ENCODE measurements at regions not wholly inside any gene's neighbourhood (a gene's known extent, or its start where the extent isn't known, plus 50 kb on each side); places are given as distances from the start of the nearest gene placed in this dataset.
"Not testable (repeated sequence)": the region's sequence is repeated elsewhere in the genome, so short reads cannot be mapped to it uniquely, and the experiment has no call there.

GRCh38 chr10:46215426-46215825, 71.4 kb upstream of the ANTXRL start:
- TF ChIP-seq POLR2A (IDR thresholded peaks at IDR 0.05; ENCODE audit: low read depth, low read length), result no peak
- FAIRE-seq, result no peak
- DNase-seq (ENCODE audit: insufficient read length, low spot score), result no peak

GRCh38 chr10:46216003-46216634, 70.7 kb upstream of the ANTXRL start:
- no peak for DNase-seq (ENCODE audit: insufficient read length, low spot score)
- FAIRE-seq, result no peak
- no peak for TF ChIP-seq TAF1 (IDR thresholded peaks at IDR 0.05; ENCODE audit: low read depth, low read length)
- no peak for TF ChIP-seq SPI1 (IDR thresholded peaks at IDR 0.05; ENCODE audit: low read depth, low read length)
- TF ChIP-seq POLR2A (IDR thresholded peaks at IDR 0.05; ENCODE audit: low read depth, low read length), result no peak
- no peak for TF ChIP-seq POU2F2 (IDR thresholded peaks at IDR 0.05; ENCODE audit: low read depth, low read length)
- TF ChIP-seq POLR2AphosphoS5 (IDR thresholded peaks at IDR 0.05; ENCODE audit: low read depth, low read length), result no peak
- TF ChIP-seq PAX5 (IDR thresholded peaks at IDR 0.05; ENCODE audit: insufficient read depth, low read length, severe bottlenecking), result no peak

- no peak for FAIRE-seq
Observed at GRCh38 chr10:46216836-46217751, 69.7 kb upstream of the ANTXRL start.

GRCh38 chr10:46217752-46218453, 68.9 kb upstream of the ANTXRL start:
- no peak for DNase-seq (ENCODE audit: insufficient read length, low spot score)
- no peak for FAIRE-seq
- no peak for TF ChIP-seq POLR2AphosphoS5 (IDR thresholded peaks at IDR 0.05; ENCODE audit: low read depth, low read length)
- no peak for TF ChIP-seq PAX5 (IDR thresholded peaks at IDR 0.05; ENCODE audit: insufficient read depth, low read length, severe bottlenecking)
- TF ChIP-seq POLR2A (IDR thresholded peaks at IDR 0.05; ENCODE audit: low read depth, low read length), result no peak
- TF ChIP-seq POU2F2 (IDR thresholded peaks at IDR 0.05; ENCODE audit: low read depth, low read length), result no peak
- TF ChIP-seq TAF1 (IDR thresholded peaks at IDR 0.05; ENCODE audit: low read depth, low read length), result no peak
- TF ChIP-seq SPI1 (IDR thresholded peaks at IDR 0.05; ENCODE audit: low read depth, low read length), result no peak

More at GRCh38 chr10:46216836-46217751, 69.7 kb upstream of the ANTXRL start:
- no peak for TF ChIP-seq POLR2A (IDR thresholded peaks at IDR 0.05; ENCODE audit: low read depth, low read length)
- no peak for TF ChIP-seq TAF1 (IDR thresholded peaks at IDR 0.05; ENCODE audit: low read depth, low read length)
- TF ChIP-seq PAX5 (IDR thresholded peaks at IDR 0.05; ENCODE audit: insufficient read depth, low read length, severe bottlenecking), result no peak
- no peak for TF ChIP-seq POLR2AphosphoS5 (IDR thresholded peaks at IDR 0.05; ENCODE audit: low read depth, low read length)
- TF ChIP-seq POU2F2 (IDR thresholded peaks at IDR 0.05; ENCODE audit: low read depth, low read length), result no peak
- TF ChIP-seq SPI1 (IDR thresholded peaks at IDR 0.05; ENCODE audit: low read depth, low read length), result no peak
- no peak for DNase-seq (ENCODE audit: insufficient read length, low spot score)

GRCh38 chr10:46218921-46219320, 67.9 kb upstream of the ANTXRL start:
- DNase-seq (ENCODE audit: insufficient read length, low spot score) (no peak), FAIRE-seq (no peak)
- TF ChIP-seq POLR2AphosphoS5 (IDR thresholded peaks at IDR 0.05; ENCODE audit: low read depth, low read length), result no peak
- TF ChIP-seq SPI1 (IDR thresholded peaks at IDR 0.05; ENCODE audit: low read depth, low read length), result no peak
- no peak for TF ChIP-seq TAF1 (IDR thresholded peaks at IDR 0.05; ENCODE audit: low read depth, low read length)
- TF ChIP-seq POLR2A (IDR thresholded peaks at IDR 0.05; ENCODE audit: low read depth, low read length), result no peak
- no peak for TF ChIP-seq POU2F2 (IDR thresholded peaks at IDR 0.05; ENCODE audit: low read depth, low read length)
- no peak for TF ChIP-seq PAX5 (IDR thresholded peaks at IDR 0.05; ENCODE audit: insufficient read depth, low read length, severe bottlenecking)

GRCh38 chr10:46219431-46219990, 67.3 kb upstream of the ANTXRL start:
- not testable (repeated sequence) for DNase-seq (ENCODE audit: insufficient read length, low spot score); FAIRE-seq

- DNase-seq (ENCODE audit: insufficient read length, low spot score) (no peak), FAIRE-seq (no peak)
- TF ChIP-seq POLR2A (IDR thresholded peaks at IDR 0.05; ENCODE audit: low read depth, low read length), result no peak
- no peak for TF ChIP-seq PAX5 (IDR thresholded peaks at IDR 0.05; ENCODE audit: insufficient read depth, low read length, severe bottlenecking)
Observed at GRCh38 chr10:46220187-46220586, 66.6 kb upstream of the ANTXRL start.

GRCh38 chr10:46220872-46221538, 65.8 kb upstream of the ANTXRL start:
- no peak for DNase-seq (ENCODE audit: insufficient read length, low spot score)
- TF ChIP-seq TAF1 (IDR thresholded peaks at IDR 0.05; ENCODE audit: low read depth, low read length) (no peak), PAX5 (IDR thresholded peaks at IDR 0.05; ENCODE audit: insufficient read depth, low read length, severe bottlenecking) (no peak), POU2F2 (IDR thresholded peaks at IDR 0.05; ENCODE audit: low read depth, low read length) (no peak), SPI1 (IDR thresholded peaks at IDR 0.05; ENCODE audit: low read depth, low read length) (no peak), POLR2A (IDR thresholded peaks at IDR 0.05; ENCODE audit: low read depth, low read length) (no peak), POLR2AphosphoS5 (IDR thresholded peaks at IDR 0.05; ENCODE audit: low read depth, low read length) (no peak)
- no peak for FAIRE-seq

- FAIRE-seq, result no peak
- no peak for TF ChIP-seq POLR2AphosphoS5 (IDR thresholded peaks at IDR 0.05; ENCODE audit: low read depth, low read length)
- TF ChIP-seq POLR2A (IDR thresholded peaks at IDR 0.05; ENCODE audit: low read depth, low read length), result no peak
- no peak for TF ChIP-seq SPI1 (IDR thresholded peaks at IDR 0.05; ENCODE audit: low read depth, low read length)
- TF ChIP-seq PAX5 (IDR thresholded peaks at IDR 0.05; ENCODE audit: insufficient read depth, low read length, severe bottlenecking), result no peak
- no peak for TF ChIP-seq POU2F2 (IDR thresholded peaks at IDR 0.05; ENCODE audit: low read depth, low read length)
- TF ChIP-seq TAF1 (IDR thresholded peaks at IDR 0.05; ENCODE audit: low read depth, low read length), result no peak
- DNase-seq (ENCODE audit: insufficient read length, low spot score), result no peak
Observed at GRCh38 chr10:46222364-46222935, 64.3 kb upstream of the ANTXRL start.

All from GM12891 (cell line).